Activated CD4-positive, CD25-positive, alpha-beta regulatory T cell (primary cell): ENCODE measurements at regions not wholly inside any gene's neighbourhood (a gene's known extent, or its start where the extent isn't known, plus 50 kb on each side); places are given as distances from the start of the nearest gene placed in this dataset.

Experiments
- DNase-seq, 4 experiments: peaks; one replicate each; lab custom pipeline; 2025; lab: John Stamatoyannopoulos, UW

- no peak for DNase-seq
These were observed 1075.1 kb downstream of the NR2F1-AS1 start for GRCh38 chr5:92505925-92506324.

DNA sequence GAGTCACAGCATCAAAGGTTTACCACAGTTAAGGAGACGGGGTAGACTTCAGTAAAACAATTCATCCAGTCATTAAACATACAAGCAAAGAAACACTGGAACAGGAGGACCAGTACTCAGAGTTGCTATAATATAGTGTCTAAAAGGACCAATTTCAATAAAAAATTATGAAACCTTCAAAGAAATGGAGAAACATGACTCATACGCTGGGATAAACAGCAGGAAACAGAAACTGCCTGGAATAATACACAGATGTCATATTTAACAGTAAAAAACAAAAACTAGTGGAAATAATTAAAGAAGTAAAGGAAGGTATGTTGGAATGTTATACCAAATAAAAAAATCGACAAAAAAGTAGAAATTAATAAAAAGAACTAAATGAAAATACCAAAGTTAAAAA, 1075.9 kb downstream of the NR2F1-AS1 start:
- no peak for DNase-seq

GRCh38 chr5:92504346-92504745, 1076.7 kb downstream of the NR2F1-AS1 start:
- no peak for DNase-seq

DNA sequence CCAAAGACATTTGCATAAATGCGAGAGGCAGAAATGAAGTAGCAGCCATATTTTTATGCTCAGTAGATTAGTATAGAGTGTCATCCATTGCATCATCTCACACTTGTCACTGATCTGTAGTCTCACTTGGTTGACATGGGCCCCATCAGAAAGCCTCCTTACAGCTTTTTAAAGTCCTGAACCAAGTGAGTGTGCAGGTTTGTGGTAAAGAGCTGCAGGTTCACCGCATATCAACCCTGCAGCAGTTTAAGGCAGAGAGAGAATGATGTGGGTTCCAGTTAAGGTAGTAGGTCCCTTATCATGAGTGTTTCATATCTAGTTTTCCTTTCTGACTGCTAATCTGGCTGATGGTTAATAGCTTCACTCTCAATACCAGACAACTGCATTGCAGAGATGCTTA, 1080.3 kb downstream of the NR2F1-AS1 start:
- no peak for DNase-seq

DNA sequence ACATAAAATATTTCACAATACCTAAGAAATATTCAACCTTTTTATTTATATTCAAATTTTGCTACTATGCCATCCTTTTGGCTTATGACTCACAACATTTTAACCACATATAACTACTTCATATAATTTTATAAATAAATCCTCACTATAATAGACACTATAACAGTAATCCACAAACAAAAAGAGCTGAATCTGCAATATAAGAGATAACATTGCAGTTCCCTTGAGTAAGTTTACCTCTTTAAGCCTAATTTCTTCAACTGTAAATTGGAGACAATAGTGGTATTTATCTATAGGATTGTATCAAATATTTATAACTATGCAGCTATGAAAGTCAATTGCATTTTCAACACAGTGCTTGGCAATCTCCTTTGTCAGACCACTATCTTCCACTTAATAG, 1084.5 kb downstream of the NR2F1-AS1 start:
- DNase-seq, result no peak

DNA sequence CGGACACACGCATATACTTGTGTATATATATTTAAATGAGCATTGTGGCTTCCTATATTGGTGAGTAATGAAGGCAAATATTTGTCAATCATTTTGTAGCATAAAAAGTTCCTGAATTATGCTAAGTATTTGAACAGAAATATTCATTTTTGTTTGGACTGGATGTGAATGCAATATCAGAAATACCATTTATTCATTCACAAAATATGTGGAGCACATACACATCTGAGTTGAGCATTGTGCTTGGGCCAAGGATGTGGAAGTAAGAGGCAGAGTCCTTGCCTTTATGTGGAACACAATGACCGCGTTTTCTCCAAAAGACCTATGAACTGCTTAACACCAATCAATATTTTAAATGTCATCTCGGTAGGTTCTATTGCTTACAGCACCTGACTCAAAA, 1086.5 kb downstream of the NR2F1-AS1 start:
- no peak for DNase-seq

- DNase-seq, result no peak
These were observed 1088.1 kb downstream of the NR2F1-AS1 start for GRCh38 chr5:92492908-92493307.

DNA sequence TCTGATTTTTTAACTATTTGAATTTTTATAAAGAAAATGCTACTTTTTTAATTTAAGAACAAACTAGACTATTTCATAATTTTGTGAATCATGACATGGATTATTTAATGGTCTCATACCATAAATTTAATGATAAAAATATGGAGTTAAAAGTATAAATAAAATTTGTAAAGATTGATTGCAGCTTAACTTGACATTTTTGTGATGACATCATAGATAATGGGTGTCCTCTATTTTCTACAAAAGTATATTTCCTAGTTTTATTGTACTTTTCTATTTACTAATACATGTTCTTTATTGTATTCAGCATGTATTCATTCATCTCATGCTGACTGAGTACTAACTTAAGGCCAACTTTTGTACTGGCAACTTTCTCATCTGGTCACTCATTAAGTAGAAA, 1096.5 kb downstream of the NR2F1-AS1 start:
- no peak for DNase-seq

GRCh38 chr5:92472981-92473566, 1090.0 kb upstream of the ARRDC3 start:
- no peak for DNase-seq

DNA sequence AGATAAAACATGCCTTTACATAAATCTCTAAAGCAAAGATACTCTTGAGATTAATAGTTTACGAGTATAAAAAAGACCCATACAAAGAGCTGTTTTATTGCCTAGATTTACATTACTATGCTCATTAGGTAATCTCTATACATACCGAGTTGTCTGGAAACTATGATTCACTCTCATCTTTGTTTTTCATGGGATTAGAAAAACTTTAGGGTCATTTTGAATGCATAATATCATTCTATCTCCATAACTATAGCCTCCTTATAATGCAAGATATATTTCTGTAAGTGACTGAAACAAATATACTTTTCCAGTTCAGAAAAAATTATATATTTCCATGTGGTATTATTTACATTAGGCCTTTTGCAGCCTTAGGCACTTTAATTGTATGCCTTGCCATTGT, 1088.7 kb upstream of the ARRDC3 start:
- DNase-seq, result no peak

DNA sequence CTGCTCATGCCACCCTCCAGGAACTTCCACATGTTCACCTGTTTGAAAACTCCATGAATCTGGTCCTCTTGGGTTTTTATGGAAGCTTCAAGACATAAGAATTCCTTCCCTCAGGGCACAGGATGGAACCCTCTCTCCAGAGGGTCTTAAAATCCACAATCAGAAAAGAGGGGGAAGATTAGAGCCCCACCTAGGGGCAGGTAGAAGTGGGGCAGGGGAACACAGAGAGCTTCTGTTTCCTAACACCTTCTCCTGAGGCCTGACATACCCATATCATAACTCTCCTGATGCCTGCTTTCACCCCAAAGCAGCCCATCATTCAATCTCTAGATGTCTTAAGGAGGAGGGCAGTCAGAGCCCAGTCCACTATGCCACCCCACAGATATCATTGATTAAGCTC, 1087.7 kb upstream of the ARRDC3 start:
- DNase-seq, result no peak

DNA sequence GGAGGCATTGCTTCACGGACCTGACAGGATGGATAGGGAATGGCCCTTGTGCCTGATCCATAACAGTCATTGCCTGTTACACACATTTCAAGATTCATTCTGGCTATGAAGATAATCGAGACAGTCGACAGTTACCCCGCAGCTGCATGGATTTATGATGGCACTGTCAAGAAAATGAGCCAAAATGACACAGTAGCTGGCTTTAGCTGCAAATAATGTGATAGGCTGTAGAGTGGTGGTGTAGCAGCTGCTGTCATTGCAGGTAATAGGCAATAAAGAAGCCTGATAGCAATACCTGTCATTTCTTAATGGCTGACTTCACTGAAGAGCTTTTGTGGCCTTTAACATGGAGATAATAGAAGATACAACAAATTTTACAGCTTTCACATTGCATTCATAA, 1085.2 kb upstream of the ARRDC3 start:
- DNase-seq, result no peak

DNA sequence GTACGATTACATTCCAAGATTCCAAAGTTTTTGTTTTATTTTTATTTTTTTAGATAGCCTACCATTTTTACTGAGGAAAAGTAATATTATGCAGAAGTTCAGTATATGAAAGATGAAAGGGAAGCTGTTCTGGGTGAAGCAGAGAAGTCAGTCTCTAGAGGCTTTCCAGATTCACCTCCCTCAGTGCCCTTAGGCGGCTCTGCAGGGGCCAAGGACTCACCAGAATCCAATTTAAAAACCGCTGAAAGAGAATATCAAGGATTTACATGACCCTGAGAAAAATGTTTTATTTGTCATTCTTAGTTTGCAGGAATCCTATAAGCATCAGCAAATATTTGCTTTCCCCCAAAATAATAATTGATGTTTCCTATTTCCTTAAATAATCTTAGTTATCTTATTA, 1084.6 kb upstream of the ARRDC3 start:
- no peak for DNase-seq

DNA sequence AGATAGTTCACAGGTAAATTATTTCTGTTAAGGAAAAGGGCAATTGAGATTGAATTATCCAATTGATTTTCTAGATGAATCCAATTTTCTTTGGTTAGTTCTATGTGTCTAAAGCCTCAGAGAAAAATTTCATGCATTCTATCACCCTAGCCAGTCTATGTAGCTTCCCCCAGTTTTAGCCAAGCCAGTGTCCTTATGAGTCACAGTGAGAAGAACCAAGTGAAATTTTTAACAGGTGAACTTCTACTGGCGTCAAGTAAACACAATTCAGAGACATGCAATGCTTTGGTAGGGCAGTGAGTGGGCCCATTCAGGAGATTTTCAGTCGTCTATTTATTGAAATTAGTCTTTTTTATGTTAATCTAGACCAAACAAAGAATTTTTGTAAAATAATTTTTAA, 1077.4 kb upstream of the ARRDC3 start:
- DNase-seq, result no peak

GRCh38 chr5:92459654-92460053, 1076.5 kb upstream of the ARRDC3 start:
- DNase-seq, result no peak

- no peak for DNase-seq
These were observed 1071.9 kb upstream of the ARRDC3 start for GRCh38 chr5:92455011-92455410.

DNA sequence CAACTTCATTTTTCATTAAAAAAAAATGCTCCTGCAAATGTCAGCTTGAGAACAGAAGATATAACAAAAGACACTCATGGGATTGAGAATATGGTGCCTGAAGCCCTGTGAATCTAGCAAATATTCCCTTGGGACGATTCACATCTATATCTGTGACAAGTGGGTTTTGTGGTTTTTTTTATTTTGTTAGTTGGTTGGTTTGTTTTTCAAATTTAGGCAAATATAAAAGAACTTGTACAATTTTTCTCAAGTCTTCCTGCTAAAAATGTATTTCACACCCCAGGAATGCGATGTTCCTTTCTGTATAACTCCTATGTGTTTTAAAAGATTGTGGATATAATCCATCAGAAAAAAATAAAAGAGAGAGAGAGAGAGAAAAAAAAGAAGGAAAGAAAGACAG, 1061.8 kb upstream of the ARRDC3 start:
- DNase-seq, result no peak

- DNase-seq, result no peak
These were observed 1052.7 kb upstream of the ARRDC3 start for GRCh38 chr5:92435781-92436180.

GRCh38 chr5:92429646-92430045, 1046.5 kb upstream of the ARRDC3 start:
- no peak for DNase-seq

DNA sequence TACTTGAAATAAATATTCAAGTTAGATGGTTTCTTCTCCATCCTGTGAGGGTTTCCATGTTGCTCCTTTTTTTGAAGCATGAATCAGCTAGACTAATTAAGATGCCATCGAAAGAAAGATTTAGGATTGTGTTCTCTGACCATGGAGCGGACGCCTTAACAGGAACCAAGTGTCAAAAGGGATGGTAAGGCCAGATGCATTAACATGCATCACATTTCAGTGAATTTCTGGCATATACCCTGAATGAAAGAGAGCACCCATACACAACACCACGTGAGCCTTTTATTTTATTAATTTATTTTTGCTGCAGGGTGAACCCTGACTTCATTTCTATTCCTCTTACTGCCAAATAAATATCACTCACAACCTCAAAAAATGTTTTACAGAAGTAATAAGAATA, 1045.3 kb upstream of the ARRDC3 start:
- DNase-seq, result no peak

DNA sequence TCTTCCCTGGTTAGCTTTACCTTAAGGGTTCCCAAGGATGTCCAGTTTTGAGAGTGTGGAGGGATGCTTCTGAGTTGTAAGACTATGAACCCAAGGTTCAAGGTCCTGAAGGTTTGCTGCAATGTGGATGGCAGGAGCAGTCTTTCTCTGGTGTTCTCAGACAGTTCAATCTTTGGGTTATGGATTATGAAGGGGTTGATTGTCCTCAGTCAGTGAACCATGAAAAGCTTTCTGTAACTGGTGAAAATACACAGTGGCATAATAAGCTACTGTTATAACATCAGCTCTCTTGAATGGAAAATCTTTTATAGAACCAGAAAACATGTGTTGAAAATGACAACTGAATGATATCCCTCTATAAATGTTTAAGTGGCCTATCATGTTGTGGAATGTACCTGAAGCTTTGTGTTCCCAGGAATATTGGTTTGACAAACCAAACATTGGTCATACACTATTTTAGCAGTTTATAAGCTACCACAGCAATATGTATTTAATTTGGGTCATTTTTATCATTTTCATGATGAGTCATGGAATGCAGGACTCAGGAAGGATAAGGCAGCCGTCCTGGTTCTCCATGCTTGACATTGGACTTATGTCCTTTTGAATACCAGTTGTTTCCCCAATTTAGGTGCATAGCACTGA, 1041.8 kb upstream of the ARRDC3 start:
- DNase-seq, result no peak

GRCh38 chr5:92421942-92422341, 1038.8 kb upstream of the ARRDC3 start:
- no peak for DNase-seq

DNA sequence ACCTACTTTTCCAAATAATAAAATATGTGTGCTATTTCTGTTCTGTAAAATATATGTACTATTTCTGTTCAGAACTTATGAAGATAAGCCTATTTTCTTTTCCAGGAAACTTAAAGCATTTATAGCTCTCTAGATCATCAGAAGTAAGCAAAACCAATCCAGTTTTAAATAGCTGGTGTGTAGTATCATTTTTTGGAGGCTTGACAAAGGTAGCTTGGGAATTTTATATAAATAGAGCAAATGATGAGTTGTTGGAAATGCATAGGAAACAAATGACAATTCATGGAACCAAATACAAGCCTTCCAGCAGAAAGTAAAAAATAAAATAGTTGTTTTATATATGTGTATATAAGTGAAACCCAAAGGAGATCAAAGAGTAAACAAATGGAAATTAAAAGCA, 1038.1 kb upstream of the ARRDC3 start:
- no peak for DNase-seq

- no peak for DNase-seq
These were observed 1036.1 kb upstream of the ARRDC3 start for GRCh38 chr5:92419261-92419660.
